ENCODE measurements at regions not wholly inside any gene's neighbourhood (a gene's known extent, or its start where the extent isn't known, plus 50 kb on each side); places are given as distances from the start of the nearest gene placed in this dataset.

DNA sequence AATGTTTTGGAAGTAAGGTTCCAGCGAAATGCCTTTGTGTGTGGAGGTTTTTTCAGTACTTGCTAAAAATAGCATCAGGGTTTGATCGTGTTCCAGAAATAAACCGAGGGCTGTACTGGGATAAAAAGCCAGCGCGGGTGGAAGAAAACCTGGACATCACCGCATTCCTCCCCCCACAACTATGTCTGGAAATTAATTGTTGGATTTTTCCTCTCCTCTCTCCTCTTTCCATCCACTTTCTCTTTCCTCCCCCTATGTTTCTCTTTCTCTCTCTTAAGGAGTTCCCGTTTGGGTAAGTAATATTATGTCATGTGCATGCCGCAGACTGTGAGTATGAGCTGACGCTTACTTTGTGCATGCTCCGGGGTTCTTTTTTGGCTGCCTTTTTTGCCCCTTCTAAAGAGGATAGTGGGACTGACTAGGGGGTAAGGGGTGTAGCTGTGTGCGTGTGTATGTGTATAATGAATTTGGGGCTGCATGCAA lies 104.2 kb upstream of the HSD17B12 start:
- no peak for TF ChIP-seq EZH2 (IDR thresholded peaks at IDR 0.05; ENCODE audit: insufficient read depth, low read length)
- TF ChIP-seq, protein P1, sequence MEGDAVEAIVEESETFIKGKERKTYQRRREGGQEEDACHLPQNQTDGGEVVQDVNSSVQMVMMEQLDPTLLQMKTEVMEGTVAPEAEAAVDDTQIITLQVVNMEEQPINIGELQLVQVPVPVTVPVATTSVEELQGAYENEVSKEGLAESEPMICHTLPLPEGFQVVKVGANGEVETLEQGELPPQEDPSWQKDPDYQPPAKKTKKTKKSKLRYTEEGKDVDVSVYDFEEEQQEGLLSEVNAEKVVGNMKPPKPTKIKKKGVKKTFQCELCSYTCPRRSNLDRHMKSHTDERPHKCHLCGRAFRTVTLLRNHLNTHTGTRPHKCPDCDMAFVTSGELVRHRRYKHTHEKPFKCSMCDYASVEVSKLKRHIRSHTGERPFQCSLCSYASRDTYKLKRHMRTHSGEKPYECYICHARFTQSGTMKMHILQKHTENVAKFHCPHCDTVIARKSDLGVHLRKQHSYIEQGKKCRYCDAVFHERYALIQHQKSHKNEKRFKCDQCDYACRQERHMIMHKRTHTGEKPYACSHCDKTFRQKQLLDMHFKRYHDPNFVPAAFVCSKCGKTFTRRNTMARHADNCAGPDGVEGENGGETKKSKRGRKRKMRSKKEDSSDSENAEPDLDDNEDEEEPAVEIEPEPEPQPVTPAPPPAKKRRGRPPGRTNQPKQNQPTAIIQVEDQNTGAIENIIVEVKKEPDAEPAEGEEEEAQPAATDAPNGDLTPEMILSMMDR (IDR thresholded peaks at IDR 0.05; ENCODE audit: insufficient read depth, low read depth, low read length) = no peak
